Lower leg skin (tissue), 4 donors: ENCODE measurements at regions not wholly inside any gene's neighbourhood (a gene's known extent, or its start where the extent isn't known, plus 50 kb on each side); places are given as distances from the start of the nearest gene placed in this dataset.
A peak's percentile ranks its signal among the peaks of the same experiment; 100 is the strongest.

Experiments
- DNase-seq, 2 donors: peaks; one replicate each; pipeline ENCODE4 v3.0.0-alpha.2; 2019; ENCODE audit warnings: low spot score in 2 of 2
- H3K4me3 ChIP-seq: fragments of 200-600 bp; sonication (generic); 2 replicates; pipeline ENCODE4 v1.5.1; 2017; ENCODE audit warnings: mild to moderate bottlenecking, low read depth; ENCODE audit not compliant: poor library complexity, severe bottlenecking
- POLR2A ChIP-seq, 2 donors: fragments of 450-650 bp; IDR thresholded peaks; one replicate each; pipeline ENCODE4 v1.6.1; 2016 to 2017; ENCODE audit warnings: antibody characterized with exemption in 2 of 2, mild to moderate bottlenecking in 1 of 2, moderate library complexity in 1 of 2
- WGBS, 2 donors: methylation state at CpG; one replicate each; pipeline ENCODE4 v1.1.5; 2018; 5-methylcytosine and 5-hydroxymethylcytosine counted together
- intact Hi-C: fragments of 100-400 bp; cut with DNase I; formaldehyde crosslinking; loops from one replicate; pipeline ENCODE4 v1.15.0; 2023; ENCODE audit warnings: low total_unique reads
- TF ChIP-seq, protein P1 (sequence below), 3 donors: fragments of 450-650 bp; IDR thresholded peaks; one replicate each; pipeline ENCODE4 v1.5.1; 2016; ENCODE audit warnings: antibody characterized with exemption in 3 of 3, mild to moderate bottlenecking in 3 of 3, moderate library complexity in 2 of 3

DNA sequence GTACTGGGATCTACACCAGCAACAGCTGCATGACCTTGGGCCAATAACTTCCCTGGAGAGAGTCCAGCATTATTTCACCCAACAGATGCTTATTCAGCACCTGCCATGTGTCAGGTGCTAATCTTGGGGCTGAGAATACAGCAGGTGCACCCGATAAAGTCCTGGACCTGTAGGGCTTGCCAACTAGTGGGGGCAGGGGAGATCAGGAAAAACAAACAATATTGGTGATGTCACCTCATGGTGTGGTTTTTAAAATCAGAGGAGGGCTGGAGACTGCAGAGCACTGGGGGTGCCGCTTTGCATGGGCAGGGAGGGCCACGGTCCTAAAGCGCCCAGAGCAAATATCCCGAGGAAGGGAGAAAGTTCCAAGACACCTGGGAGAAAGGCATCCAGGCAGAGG is 218.8 kb downstream of the C16orf95 start:
- intact Hi-C loops: loop anchor here (5.0 kb wide), 1 partner anchor 906 kb away; no protein-coding TSS in a partner anchor
- TF ChIP-seq POLR2A (IDR thresholded peaks at IDR 0.05): no peak
- TF ChIP-seq, protein P1, sequence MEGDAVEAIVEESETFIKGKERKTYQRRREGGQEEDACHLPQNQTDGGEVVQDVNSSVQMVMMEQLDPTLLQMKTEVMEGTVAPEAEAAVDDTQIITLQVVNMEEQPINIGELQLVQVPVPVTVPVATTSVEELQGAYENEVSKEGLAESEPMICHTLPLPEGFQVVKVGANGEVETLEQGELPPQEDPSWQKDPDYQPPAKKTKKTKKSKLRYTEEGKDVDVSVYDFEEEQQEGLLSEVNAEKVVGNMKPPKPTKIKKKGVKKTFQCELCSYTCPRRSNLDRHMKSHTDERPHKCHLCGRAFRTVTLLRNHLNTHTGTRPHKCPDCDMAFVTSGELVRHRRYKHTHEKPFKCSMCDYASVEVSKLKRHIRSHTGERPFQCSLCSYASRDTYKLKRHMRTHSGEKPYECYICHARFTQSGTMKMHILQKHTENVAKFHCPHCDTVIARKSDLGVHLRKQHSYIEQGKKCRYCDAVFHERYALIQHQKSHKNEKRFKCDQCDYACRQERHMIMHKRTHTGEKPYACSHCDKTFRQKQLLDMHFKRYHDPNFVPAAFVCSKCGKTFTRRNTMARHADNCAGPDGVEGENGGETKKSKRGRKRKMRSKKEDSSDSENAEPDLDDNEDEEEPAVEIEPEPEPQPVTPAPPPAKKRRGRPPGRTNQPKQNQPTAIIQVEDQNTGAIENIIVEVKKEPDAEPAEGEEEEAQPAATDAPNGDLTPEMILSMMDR (IDR thresholded peaks at IDR 0.05): no peak
- 89 to 92% methylated on average over 5 of the region's 5 CpGs for WGBS, 2 donors
- H3K4me3 ChIP-seq: no peak overlapping the region
- peak in 1 of 2 donors; percentile 80 for DNase-seq

DNA sequence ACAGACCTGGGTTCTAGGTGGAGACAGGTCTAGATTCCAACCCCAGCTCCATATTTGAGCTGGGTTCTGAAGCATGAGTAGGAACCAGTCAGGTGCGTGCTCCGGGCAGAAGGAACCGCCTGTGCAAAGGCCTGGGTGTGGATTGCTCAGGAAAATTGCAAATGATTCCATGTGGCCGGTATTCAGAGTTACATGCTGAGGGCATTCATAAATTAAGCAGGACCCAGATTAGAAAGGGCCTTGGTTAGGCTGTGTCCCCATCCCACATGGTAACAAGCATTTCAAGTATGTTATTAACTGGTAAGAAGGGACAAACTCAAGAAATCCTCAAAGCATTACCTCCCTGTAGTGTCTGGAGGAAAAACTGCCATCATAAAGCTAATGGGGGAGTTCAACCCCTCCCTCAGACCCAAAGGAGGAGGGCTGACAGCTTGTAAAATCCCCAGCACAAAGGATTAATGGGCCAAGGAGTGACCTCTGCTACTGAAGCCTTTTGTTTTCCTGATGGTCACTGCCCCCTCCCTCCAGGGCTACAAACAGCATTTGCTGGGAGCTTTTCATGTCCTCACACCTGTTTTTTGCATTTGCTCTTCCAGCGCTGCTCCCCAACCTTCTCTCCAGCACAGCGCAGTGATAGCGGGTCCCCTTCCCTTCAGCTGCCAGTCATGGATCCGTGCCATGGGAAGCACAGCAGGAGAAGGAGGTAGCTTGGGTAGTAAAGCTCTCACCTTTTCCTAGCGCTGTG is 218.0 kb downstream of the C16orf95 start:
- peak in 1 of 2 donors; percentile 74 for DNase-seq
- TF ChIP-seq POLR2A (IDR thresholded peaks at IDR 0.05): no peak
- TF ChIP-seq, protein P1 (IDR thresholded peaks at IDR 0.05): no peak
- intact Hi-C loops: loop anchor here (5.0 kb wide), 1 partner anchor 907 kb away; no protein-coding TSS in a partner anchor
- no peak overlapping the region for H3K4me3 ChIP-seq
- WGBS, 2 donors: 54 to 58% methylated on average over 9 of the region's 9 CpGs

DNA sequence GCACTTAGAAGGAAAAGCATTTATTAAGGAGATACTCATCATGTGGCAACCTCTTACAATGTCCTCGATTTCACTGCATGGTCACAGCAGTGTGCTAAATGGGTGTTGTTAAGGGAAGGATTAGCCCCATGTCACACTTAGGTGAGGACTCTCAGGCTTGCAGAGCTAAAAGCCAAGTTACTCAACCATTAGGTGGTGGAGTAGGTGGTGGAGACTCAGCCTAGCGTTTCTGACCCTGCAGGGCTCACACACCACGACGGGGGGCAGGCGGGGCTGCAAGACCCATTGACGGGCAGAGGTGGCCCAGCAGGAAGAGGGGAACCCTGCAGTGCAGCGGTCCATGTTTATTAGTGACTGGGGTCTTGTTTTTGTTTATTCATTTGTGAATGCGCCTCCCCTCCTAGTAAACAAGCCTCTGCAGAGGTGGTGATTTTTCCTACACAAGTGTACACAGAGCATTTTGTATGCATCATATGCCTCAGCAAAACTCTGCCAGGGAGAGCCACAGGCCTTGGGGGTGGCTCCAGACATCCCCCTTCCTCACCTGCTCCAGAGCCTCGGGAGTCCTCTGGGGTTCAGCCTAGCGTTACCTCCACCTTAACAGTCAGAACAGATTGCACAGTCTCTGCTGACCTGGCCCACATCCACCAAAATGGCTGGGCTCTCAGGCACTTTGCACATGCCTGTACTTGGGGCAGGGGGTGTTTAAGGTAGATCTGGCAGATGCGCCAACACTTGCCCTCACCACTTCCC is 216.7 kb downstream of the C16orf95 start:
- peak in 1 of 2 donors; percentile 59 for DNase-seq
- intact Hi-C loops: no loop called here
- TF ChIP-seq POLR2A (IDR thresholded peaks at IDR 0.05): no peak
- TF ChIP-seq, protein P1 (IDR thresholded peaks at IDR 0.05): no peak
- WGBS, 2 donors: 52 to 61% methylated on average over 11 of the region's 11 CpGs
- no peak overlapping the region for H3K4me3 ChIP-seq

DNA sequence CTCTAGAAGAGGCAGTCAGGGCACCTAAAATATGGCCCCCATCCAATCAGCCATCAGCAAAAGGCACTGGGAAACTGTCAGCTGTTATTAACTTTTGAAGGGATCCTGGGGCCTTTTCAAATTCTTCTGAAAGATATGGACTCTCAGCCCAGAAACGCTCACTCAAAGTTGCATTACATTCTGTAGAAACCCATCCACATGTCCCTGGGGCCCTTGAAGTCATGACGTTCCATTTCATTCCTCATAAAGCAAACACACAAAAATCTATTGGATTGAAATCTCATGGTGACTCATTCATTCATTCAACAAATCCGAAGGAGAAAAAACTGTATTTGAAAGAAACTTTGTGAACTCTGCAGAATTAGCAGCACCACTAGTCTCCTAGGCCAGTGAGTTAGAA is 215.3 kb downstream of the C16orf95 start:
- DNase-seq: peak in 1 of 2 donors; percentile 3
- intact Hi-C loops: no loop called here
- H3K4me3 ChIP-seq: no peak overlapping the region
- TF ChIP-seq POLR2A (IDR thresholded peaks at IDR 0.05): no peak
- TF ChIP-seq, protein P1 (IDR thresholded peaks at IDR 0.05): no peak
- 40 to 51% methylated on average over 3 of the region's 3 CpGs for WGBS, 2 donors

DNA sequence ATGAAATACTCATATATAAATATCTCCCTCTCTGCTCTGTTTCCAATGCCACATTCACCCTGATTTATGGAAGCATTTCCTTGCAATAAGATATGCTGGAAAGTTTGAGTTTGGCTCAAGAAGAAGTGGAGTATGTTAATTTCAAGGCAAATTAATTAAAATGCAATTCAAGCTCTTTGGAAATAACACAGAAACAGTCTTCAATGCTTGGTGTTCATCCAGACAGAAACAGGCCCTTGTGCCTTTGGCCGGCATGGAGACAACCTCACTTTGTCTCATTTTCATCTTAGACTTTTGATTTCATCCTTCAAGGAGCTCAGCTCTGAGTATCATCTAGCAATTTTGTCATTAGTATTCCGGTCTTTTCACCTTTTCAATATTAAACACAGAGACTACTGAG is 210.0 kb downstream of the C16orf95 start:
- DNase-seq: peak in 1 of 2 donors; percentile 12
- intact Hi-C loops: no loop called here
- TF ChIP-seq, protein P1 (IDR thresholded peaks at IDR 0.05): no peak
- no peak for TF ChIP-seq POLR2A (IDR thresholded peaks at IDR 0.05)
- 87 to 93% methylated on average over 2 of the region's 2 CpGs for WGBS, 2 donors
- no peak overlapping the region for H3K4me3 ChIP-seq
